ENCODE measurements at regions not wholly inside any gene's neighbourhood (a gene's known extent, or its start where the extent isn't known, plus 50 kb on each side); places are given as distances from the start of the nearest gene placed in this dataset.

DNA sequence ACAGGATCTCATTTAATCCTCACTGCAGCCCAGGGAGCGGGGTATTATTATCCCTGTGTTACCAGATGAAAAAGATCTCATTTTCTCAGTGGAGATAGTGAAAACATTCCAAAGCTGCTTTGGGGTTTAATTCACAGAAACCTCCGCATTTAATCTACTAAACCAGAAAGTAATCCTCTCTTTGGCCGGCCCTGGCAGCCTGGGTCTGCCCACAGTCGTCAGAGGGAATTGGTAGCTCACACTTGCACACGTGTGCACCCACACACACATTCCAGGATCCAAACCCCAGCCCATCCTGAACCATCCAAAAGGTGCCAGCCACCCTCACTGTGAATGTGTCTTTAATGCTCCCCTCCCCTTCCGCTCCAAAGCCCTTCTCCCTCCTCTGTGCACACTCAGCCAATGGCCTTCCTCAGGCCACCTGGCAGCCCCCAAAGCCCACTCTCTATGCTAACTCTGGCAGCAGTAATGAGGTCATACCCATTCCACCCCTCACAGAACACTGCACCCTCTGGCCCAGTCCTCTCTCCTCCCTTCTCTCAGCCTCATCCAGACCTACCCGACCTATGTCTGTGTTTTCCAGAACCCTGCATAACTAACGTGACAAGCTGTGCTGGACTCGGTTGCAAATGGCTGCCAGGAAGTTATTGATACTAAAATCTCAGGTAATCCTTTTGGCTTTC is 466.2 kb downstream of the SOX6 start:
- TF ChIP-seq, protein P1, sequence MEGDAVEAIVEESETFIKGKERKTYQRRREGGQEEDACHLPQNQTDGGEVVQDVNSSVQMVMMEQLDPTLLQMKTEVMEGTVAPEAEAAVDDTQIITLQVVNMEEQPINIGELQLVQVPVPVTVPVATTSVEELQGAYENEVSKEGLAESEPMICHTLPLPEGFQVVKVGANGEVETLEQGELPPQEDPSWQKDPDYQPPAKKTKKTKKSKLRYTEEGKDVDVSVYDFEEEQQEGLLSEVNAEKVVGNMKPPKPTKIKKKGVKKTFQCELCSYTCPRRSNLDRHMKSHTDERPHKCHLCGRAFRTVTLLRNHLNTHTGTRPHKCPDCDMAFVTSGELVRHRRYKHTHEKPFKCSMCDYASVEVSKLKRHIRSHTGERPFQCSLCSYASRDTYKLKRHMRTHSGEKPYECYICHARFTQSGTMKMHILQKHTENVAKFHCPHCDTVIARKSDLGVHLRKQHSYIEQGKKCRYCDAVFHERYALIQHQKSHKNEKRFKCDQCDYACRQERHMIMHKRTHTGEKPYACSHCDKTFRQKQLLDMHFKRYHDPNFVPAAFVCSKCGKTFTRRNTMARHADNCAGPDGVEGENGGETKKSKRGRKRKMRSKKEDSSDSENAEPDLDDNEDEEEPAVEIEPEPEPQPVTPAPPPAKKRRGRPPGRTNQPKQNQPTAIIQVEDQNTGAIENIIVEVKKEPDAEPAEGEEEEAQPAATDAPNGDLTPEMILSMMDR (IDR thresholded peaks at IDR 0.05) = no peak
- TF ChIP-seq EP300 (IDR thresholded peaks at IDR 0.05) = no peak
- TF ChIP-seq POLR2A (IDR thresholded peaks at IDR 0.05) = no peak
- no peak for TF ChIP-seq POLR2AphosphoS5 (IDR thresholded peaks at IDR 0.05)
